ENCODE measurements at regions not wholly inside any gene's neighbourhood (a gene's known extent, or its start where the extent isn't known, plus 50 kb on each side); places are given as distances from the start of the nearest gene placed in this dataset.

- TF ChIP-seq, protein P1, sequence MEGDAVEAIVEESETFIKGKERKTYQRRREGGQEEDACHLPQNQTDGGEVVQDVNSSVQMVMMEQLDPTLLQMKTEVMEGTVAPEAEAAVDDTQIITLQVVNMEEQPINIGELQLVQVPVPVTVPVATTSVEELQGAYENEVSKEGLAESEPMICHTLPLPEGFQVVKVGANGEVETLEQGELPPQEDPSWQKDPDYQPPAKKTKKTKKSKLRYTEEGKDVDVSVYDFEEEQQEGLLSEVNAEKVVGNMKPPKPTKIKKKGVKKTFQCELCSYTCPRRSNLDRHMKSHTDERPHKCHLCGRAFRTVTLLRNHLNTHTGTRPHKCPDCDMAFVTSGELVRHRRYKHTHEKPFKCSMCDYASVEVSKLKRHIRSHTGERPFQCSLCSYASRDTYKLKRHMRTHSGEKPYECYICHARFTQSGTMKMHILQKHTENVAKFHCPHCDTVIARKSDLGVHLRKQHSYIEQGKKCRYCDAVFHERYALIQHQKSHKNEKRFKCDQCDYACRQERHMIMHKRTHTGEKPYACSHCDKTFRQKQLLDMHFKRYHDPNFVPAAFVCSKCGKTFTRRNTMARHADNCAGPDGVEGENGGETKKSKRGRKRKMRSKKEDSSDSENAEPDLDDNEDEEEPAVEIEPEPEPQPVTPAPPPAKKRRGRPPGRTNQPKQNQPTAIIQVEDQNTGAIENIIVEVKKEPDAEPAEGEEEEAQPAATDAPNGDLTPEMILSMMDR (IDR thresholded peaks at IDR 0.05; ENCODE audit: extremely low read depth in 1 of 2, insufficient read depth in 1 of 2, low read depth in 1 of 2, low read length in 2 of 2): no peak
- no peak for TF ChIP-seq EZH2 (IDR thresholded peaks at IDR 0.05; ENCODE audit: borderline replicate concordance, low read depth, low read length, severe bottlenecking)
- TF ChIP-seq POLR2A (IDR thresholded peaks at IDR 0.05; ENCODE audit: low read depth, low read length): no peak
- no peak for TF ChIP-seq JUN (IDR thresholded peaks at IDR 0.05; ENCODE audit: borderline replicate concordance, insufficient read depth, insufficient read length, low read depth)
- no peak for TF ChIP-seq POLR2AphosphoS5 (IDR thresholded peaks at IDR 0.05; ENCODE audit: insufficient read depth, low read depth, low read length)
- TF ChIP-seq GATA2 (IDR thresholded peaks at IDR 0.05; ENCODE audit: insufficient read depth, insufficient read length, low read depth, low read length): no peak
Observed at GRCh38 chr10:123229927-123230630, 75.9 kb downstream of the BUB3 start.
